H1 (cell line): ENCODE measurements at regions not wholly inside any gene's neighbourhood (a gene's known extent, or its start where the extent isn't known, plus 50 kb on each side); places are given as distances from the start of the nearest gene placed in this dataset.

ENCODE experiments used
- CEBPB ChIP-seq: IDR thresholded peaks from 2 replicates; pipeline ENCODE4 v1.6.1; 2012; ENCODE audit warnings: low read depth, low read length
- CREB1 ChIP-seq: IDR thresholded peaks from 2 replicates; pipeline ENCODE4 v1.6.1; 2012; ENCODE audit warnings: inconsistent platforms
- EP300 ChIP-seq, 2 experiments: IDR thresholded peaks; 1 replicate in 1 of 2; 2 replicates in 1 of 2; pipeline ENCODE4 v1.6.1; 2011 to 2012; ENCODE audit warnings: low read depth in 2 of 2, low read length in 2 of 2, mild to moderate bottlenecking in 2 of 2, borderline replicate concordance in 1 of 2, inconsistent platforms in 1 of 2, moderate library complexity in 1 of 2
- EZH2 ChIP-seq: fragments of 200-600 bp; sonication (generic); IDR thresholded peaks from 2 replicates; pipeline ENCODE4 v1.7.1; 2012; ENCODE audit warnings: low read depth, mild to moderate bottlenecking, moderate library complexity, low read length, inconsistent platforms; ENCODE audit not compliant: severe bottlenecking
- GABPA ChIP-seq: IDR thresholded peaks from 2 replicates; pipeline ENCODE4 v1.6.1; 2011; ENCODE audit warnings: mild to moderate bottlenecking, low read length, moderate library complexity, borderline replicate concordance; ENCODE audit not compliant: insufficient read depth
- KDM4A ChIP-seq: IDR thresholded peaks from one replicate; pipeline ENCODE4 v1.7.1; 2012; ENCODE audit warnings: low read depth, mild to moderate bottlenecking, moderate library complexity, low read length, inconsistent platforms; ENCODE audit not compliant: severe bottlenecking
- POLR2A ChIP-seq, 2 experiments: IDR thresholded peaks; 1 replicate in 1 of 2; 2 replicates in 1 of 2; pipeline ENCODE4 v1.6.1; 2011; ENCODE audit warnings: low read depth in 2 of 2, low read length in 2 of 2, mild to moderate bottlenecking in 2 of 2; ENCODE audit errors: control extremely low read depth in 1 of 2
- POLR2AphosphoS5 ChIP-seq: IDR thresholded peaks from 2 replicates; pipeline ENCODE4 v1.6.1; 2011; ENCODE audit warnings: low read depth, low read length
- SRF ChIP-seq: IDR thresholded peaks from 2 replicates; pipeline ENCODE4 v1.6.1; 2011; ENCODE audit warnings: mild to moderate bottlenecking, low read depth, low read length, moderate library complexity
- TAF1 ChIP-seq: IDR thresholded peaks from 2 replicates; pipeline ENCODE4 v1.6.1; 2011; ENCODE audit warnings: mild to moderate bottlenecking, low read depth, low read length
- TAF7 ChIP-seq: optimal IDR thresholded peaks from 2 replicates; pipeline ENCODE3; 2011; ENCODE audit warnings: low read depth, mild to moderate bottlenecking, inconsistent platforms, low read length, moderate library complexity, borderline replicate concordance
- ZNF274 ChIP-seq: IDR thresholded peaks from 2 replicates; pipeline ENCODE4 v1.7.0; 2012; ENCODE audit warnings: low read length, borderline replicate concordance; ENCODE audit errors: extremely low read depth
- TF ChIP-seq, protein P1 (sequence below), 3 experiments: IDR thresholded peaks; 1 replicate in 2 of 3; 2 replicates in 1 of 3; pipeline versions ENCODE4 v1.5.1 to v1.6.1; 2011; ENCODE audit warnings: low read length in 3 of 3, mild to moderate bottlenecking in 3 of 3, inconsistent platforms in 2 of 3, low read depth in 1 of 3, moderate library complexity in 1 of 3; ENCODE audit not compliant: insufficient read depth in 1 of 3; ENCODE audit errors: control extremely low read depth in 1 of 3
- TF ChIP-seq, protein P2 (sequence below): IDR thresholded peaks from 2 replicates; pipeline ENCODE4 v1.6.1; 2012; ENCODE audit warnings: inconsistent platforms

DNA sequence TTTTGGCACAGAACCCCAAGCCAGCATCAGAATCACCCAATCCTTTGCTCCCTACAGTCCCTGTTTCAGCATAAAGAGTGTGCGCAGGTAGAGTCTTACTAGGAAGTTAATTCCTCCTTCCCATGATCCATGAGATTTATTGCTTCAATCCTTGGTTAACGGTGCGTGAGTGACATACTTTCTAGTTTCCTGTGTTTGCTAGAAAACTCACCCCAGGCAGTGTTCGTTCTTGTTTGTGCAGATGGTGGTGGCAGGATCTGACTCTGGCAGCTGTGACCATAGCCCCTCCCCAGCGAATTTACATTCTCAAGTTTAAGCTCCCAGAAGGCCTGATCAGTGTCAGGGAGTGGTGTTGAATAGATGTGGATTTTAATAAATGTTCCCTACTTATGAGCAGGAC, 106.7 kb upstream of the CCT8L2 start:
- TF ChIP-seq POLR2AphosphoS5 = no peak
- TF ChIP-seq, protein P1, sequence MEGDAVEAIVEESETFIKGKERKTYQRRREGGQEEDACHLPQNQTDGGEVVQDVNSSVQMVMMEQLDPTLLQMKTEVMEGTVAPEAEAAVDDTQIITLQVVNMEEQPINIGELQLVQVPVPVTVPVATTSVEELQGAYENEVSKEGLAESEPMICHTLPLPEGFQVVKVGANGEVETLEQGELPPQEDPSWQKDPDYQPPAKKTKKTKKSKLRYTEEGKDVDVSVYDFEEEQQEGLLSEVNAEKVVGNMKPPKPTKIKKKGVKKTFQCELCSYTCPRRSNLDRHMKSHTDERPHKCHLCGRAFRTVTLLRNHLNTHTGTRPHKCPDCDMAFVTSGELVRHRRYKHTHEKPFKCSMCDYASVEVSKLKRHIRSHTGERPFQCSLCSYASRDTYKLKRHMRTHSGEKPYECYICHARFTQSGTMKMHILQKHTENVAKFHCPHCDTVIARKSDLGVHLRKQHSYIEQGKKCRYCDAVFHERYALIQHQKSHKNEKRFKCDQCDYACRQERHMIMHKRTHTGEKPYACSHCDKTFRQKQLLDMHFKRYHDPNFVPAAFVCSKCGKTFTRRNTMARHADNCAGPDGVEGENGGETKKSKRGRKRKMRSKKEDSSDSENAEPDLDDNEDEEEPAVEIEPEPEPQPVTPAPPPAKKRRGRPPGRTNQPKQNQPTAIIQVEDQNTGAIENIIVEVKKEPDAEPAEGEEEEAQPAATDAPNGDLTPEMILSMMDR (IDR thresholded peaks at IDR 0.05; ENCODE audit: control extremely low read depth in 1 of 3, insufficient read depth in 1 of 3, low read depth in 1 of 3, low read length in 3 of 3) = no peak
- no peak for TF ChIP-seq EP300 (IDR thresholded peaks at IDR 0.05; ENCODE audit: borderline replicate concordance in 1 of 2, low read depth in 2 of 2, low read length in 2 of 2)
- no peak for TF ChIP-seq SRF
- TF ChIP-seq KDM4A = no peak
- TF ChIP-seq EZH2 = no peak
- no peak for TF ChIP-seq GABPA
- no peak for TF ChIP-seq POLR2A (IDR thresholded peaks at IDR 0.05; ENCODE audit: control extremely low read depth in 1 of 2, low read depth in 2 of 2, low read length in 2 of 2)
- TF ChIP-seq TAF7 = no peak
- TF ChIP-seq CEBPB = no peak
- TF ChIP-seq, protein P2, sequence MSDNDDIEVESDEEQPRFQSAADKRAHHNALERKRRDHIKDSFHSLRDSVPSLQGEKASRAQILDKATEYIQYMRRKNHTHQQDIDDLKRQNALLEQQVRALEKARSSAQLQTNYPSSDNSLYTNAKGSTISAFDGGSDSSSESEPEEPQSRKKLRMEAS = no peak
- TF ChIP-seq ZNF274 = no peak
- TF ChIP-seq CREB1 = no peak
- no peak for TF ChIP-seq TAF1
